H9 (cell line): ENCODE measurements at regions not wholly inside any gene's neighbourhood (a gene's known extent, or its start where the extent isn't known, plus 50 kb on each side); places are given as distances from the start of the nearest gene placed in this dataset.

ENCODE experiments used
- DNase-seq: peaks from one replicate; pipeline ENCODE4 v3.0.0-alpha.2; 2017
- H2AFZ ChIP-seq: one replicate; pipeline ENCODE4 v1.6.1; 2013; ENCODE audit warnings: mild to moderate bottlenecking, low read length, control low read depth, moderate library complexity
- H2AK5ac ChIP-seq: 2 replicates; pipeline ENCODE4 v1.6.1; 2013; ENCODE audit warnings: low read length, control low read depth, mixed read lengths; ENCODE audit not compliant: insufficient read length
- H2BK120ac ChIP-seq: one replicate; pipeline ENCODE4 v1.6.1; 2013; ENCODE audit warnings: low read depth, mild to moderate bottlenecking, low read length, control low read depth, inconsistent platforms; ENCODE audit not compliant: poor library complexity, severe bottlenecking
- H2BK12ac ChIP-seq: 2 replicates; pipeline ENCODE4 v1.6.1; 2013; ENCODE audit warnings: low read length, control low read depth, mixed read lengths, low read depth; ENCODE audit not compliant: insufficient read length
- H2BK15ac ChIP-seq: 2 replicates; pipeline ENCODE4 v1.6.1; 2013; ENCODE audit warnings: low read depth, low read length, control low read depth
- H2BK20ac ChIP-seq: one replicate; pipeline ENCODE4 v1.6.1; 2013; ENCODE audit warnings: low read depth, mild to moderate bottlenecking, low read length, control low read depth, inconsistent platforms; ENCODE audit not compliant: poor library complexity, severe bottlenecking
- H2BK5ac ChIP-seq: 2 replicates; pipeline ENCODE4 v1.6.1; 2013; ENCODE audit warnings: low read length, control low read depth, mixed read lengths; ENCODE audit not compliant: insufficient read length
- H3K14ac ChIP-seq: 2 replicates; pipeline ENCODE4 v1.6.1; 2013; ENCODE audit warnings: low read length, control low read depth; ENCODE audit not compliant: insufficient read depth
- H3K18ac ChIP-seq: 2 replicates; pipeline ENCODE4 v1.6.1; 2013; ENCODE audit warnings: low read depth, mild to moderate bottlenecking, mixed read lengths, low read length, control low read depth; ENCODE audit not compliant: insufficient read length
- H3K23ac ChIP-seq: 2 replicates; pipeline ENCODE4 v1.6.1; 2013; ENCODE audit warnings: low read length, control low read depth, mixed read lengths, low read depth; ENCODE audit not compliant: insufficient read length
- H3K23me2 ChIP-seq: 2 replicates; pipeline ENCODE4 v1.6.1; 2013; ENCODE audit warnings: low read depth, mild to moderate bottlenecking, mixed read lengths, low read length, control low read depth; ENCODE audit not compliant: insufficient read length, poor library complexity, severe bottlenecking
- H3K27ac ChIP-seq: 2 replicates; pipeline ENCODE4 v1.5.1; 2013; ENCODE audit warnings: low read length, control low read depth, mixed read lengths, low read depth; ENCODE audit not compliant: insufficient read length
- H3K27me3 ChIP-seq: 2 replicates; pipeline ENCODE4 v1.6.1; 2013; ENCODE audit warnings: low read length, control low read depth, inconsistent platforms; ENCODE audit not compliant: insufficient read depth
- H3K4ac ChIP-seq: 2 replicates; pipeline ENCODE4 v1.6.1; 2013; ENCODE audit warnings: low read depth, mild to moderate bottlenecking, control low read depth, inconsistent platforms, low read length, moderate library complexity
- H3K4me1 ChIP-seq: 2 replicates; pipeline ENCODE4 v1.6.1; 2013; ENCODE audit warnings: low read length, control low read depth, inconsistent platforms; ENCODE audit not compliant: insufficient read depth
- H3K4me2 ChIP-seq: 2 replicates; pipeline ENCODE4 v1.6.1; 2013; ENCODE audit warnings: low read length, control low read depth, mixed read lengths; ENCODE audit not compliant: insufficient read length, insufficient read depth
- H3K56ac ChIP-seq: 2 replicates; pipeline ENCODE4 v1.6.1; 2013; ENCODE audit warnings: low read depth, mild to moderate bottlenecking, mixed read lengths, low read length, control low read depth; ENCODE audit not compliant: insufficient read length
- H3K79me1 ChIP-seq: 2 replicates; pipeline ENCODE4 v1.6.1; 2013; ENCODE audit warnings: low read depth, mild to moderate bottlenecking, moderate library complexity, low read length, control low read depth, inconsistent platforms; ENCODE audit not compliant: insufficient read depth, poor library complexity, severe bottlenecking
- H3K79me2 ChIP-seq: 2 replicates; pipeline ENCODE4 v1.6.1; 2013; ENCODE audit warnings: low read length, control low read depth, inconsistent platforms; ENCODE audit not compliant: insufficient read depth
- H3K9ac ChIP-seq: 2 replicates; pipeline ENCODE4 v1.6.1; 2013; ENCODE audit warnings: low read length, control low read depth, mixed read lengths; ENCODE audit not compliant: insufficient read length; ENCODE audit errors: extremely low read depth
- H3K9me3 ChIP-seq: one replicate; pipeline ENCODE4 v1.6.1; 2013; ENCODE audit warnings: low read depth, low read length, inconsistent platforms; ENCODE audit not compliant: control insufficient read depth
- H3T11ph ChIP-seq: one replicate; pipeline ENCODE4 v1.6.1; 2013; ENCODE audit warnings: mild to moderate bottlenecking, low read length, control low read depth, inconsistent platforms
- H4K20me1 ChIP-seq: one replicate; pipeline ENCODE4 v1.6.1; 2013; ENCODE audit not compliant: control insufficient read depth, insufficient read length, insufficient read depth
- H4K5ac ChIP-seq: 2 replicates; pipeline ENCODE4 v1.6.1; 2013; ENCODE audit warnings: low read depth, mild to moderate bottlenecking, mixed read lengths, low read length, control low read depth; ENCODE audit not compliant: insufficient read length
- H4K8ac ChIP-seq: replicated peaks from 2 replicates; pipeline ENCODE4 v1.6.1; 2013; ENCODE audit warnings: low read length, control low read depth, mixed read lengths, low read depth; ENCODE audit not compliant: insufficient read length
- H4K91ac ChIP-seq: 2 replicates; pipeline ENCODE4 v1.6.1; 2013; ENCODE audit warnings: low read depth, mild to moderate bottlenecking, moderate library complexity, mixed read lengths, low read length, control low read depth; ENCODE audit not compliant: insufficient read length
- H3K27ac Mint-ChIP-seq, 3 experiments: 2 replicates in 2 of 3; 3 replicates in 1 of 3; pipeline ENCODE4 v1.8.0; 2020 to 2021; ENCODE audit warnings: mixed read lengths in 3 of 3, mild to moderate bottlenecking in 1 of 3, moderate library complexity in 1 of 3
- H3K27me3 Mint-ChIP-seq: 2 replicates; pipeline ENCODE4 v1.8.0; 2021; ENCODE audit warnings: low read depth, mild to moderate bottlenecking, moderate library complexity, mixed read lengths
- H3K36me3 Mint-ChIP-seq, 3 experiments: 2 replicates in 2 of 3; 3 replicates in 1 of 3; pipeline ENCODE4 v1.8.0; 2020 to 2021; ENCODE audit warnings: low read depth in 3 of 3, mixed read lengths in 3 of 3; ENCODE audit not compliant: insufficient read depth in 1 of 3
- H3K4me1 Mint-ChIP-seq, 2 experiments: 2 replicates each; pipeline ENCODE4 v1.8.0; 2020; ENCODE audit warnings: mixed read lengths in 2 of 2
- H3K4me3 Mint-ChIP-seq, 2 experiments: 2 replicates in 1 of 2; 3 replicates in 1 of 2; pipeline ENCODE4 v1.8.0; 2020 to 2021; ENCODE audit warnings: mild to moderate bottlenecking in 2 of 2, mixed read lengths in 2 of 2, moderate library complexity in 1 of 2
- H3K9me3 Mint-ChIP-seq, 2 experiments: 2 replicates in 1 of 2; 3 replicates in 1 of 2; pipeline ENCODE4 v1.8.0; 2020; ENCODE audit warnings: mild to moderate bottlenecking in 2 of 2, mixed read lengths in 2 of 2, moderate library complexity in 1 of 2
- CTCF ChIP-seq: fragments of 200-600 bp; sonication (generic); conservative IDR thresholded peaks from 3 replicates; pipeline ENCODE4 v1.8.0; 2021; ENCODE audit warnings: antibody characterized with exemption, mild to moderate bottlenecking
- WGBS: extraction: QIAGEN DNeasy Blood & Tissue Kit; methylation state at CpG from one replicate; pipeline ENCODE4 v1.1.7; 2013; ENCODE audit warnings: missing lambda C conversion rate, low lambda C conversion rate, mixed read lengths; ENCODE audit not compliant: insufficient read length; ENCODE audit errors: extremely low coverage; 5-methylcytosine and 5-hydroxymethylcytosine counted together

- no peak overlapping the region for H2BK15ac ChIP-seq
- H3T11ph ChIP-seq: no peak overlapping the region
- Mint-ChIP-seq H3K9me3 (no peaks in the 10 kb centered on the region), H3K36me3 (no peaks in the 10 kb centered on the region), H3K27me3 (no peaks in the 10 kb centered on the region), H3K4me3 (no peak overlapping the region), H3K4me1 (peaks cover 41 to 49% of the 10 kb centered on the region in 2 experiments), H3K27ac (no peak overlapping the region)
- no peak overlapping the region for H3K27ac ChIP-seq
- no peak overlapping the region for H3K23ac ChIP-seq
- no peak overlapping the region for H4K91ac ChIP-seq
- no CpG with 5 or more reads among the region's 4 CpGs for WGBS
- no peak for DNase-seq
- no peak overlapping the region for H2BK20ac ChIP-seq
- H3K4me1 ChIP-seq: peaks cover 5% of the 10 kb centered on the region; the same call in 1 of the 2 replicates
- no peak overlapping the region for H2BK5ac ChIP-seq
- H2BK120ac ChIP-seq: no peak overlapping the region
- no peak overlapping the region for H3K18ac ChIP-seq
- no peak overlapping the region for H3K9ac ChIP-seq
- H4K8ac ChIP-seq: no peak overlapping the region
- H3K14ac ChIP-seq: no peak overlapping the region
- no peak overlapping the region for H3K4ac ChIP-seq
- no peak overlapping the region for H3K4me2 ChIP-seq
- no peak overlapping the region for H3K56ac ChIP-seq
- no peaks in the 10 kb centered on the region for H3K23me2 ChIP-seq
- H2AFZ ChIP-seq: no peak overlapping the region
- H3K9me3 ChIP-seq: no peaks in the 10 kb centered on the region
- H3K79me2 ChIP-seq: no peaks in the 10 kb centered on the region
- no peaks in the 10 kb centered on the region for H3K27me3 ChIP-seq
- H4K5ac ChIP-seq: no peak overlapping the region
- no peak overlapping the region for H2BK12ac ChIP-seq
- no peak for TF ChIP-seq CTCF
- no peak overlapping the region for H2AK5ac ChIP-seq
- H4K20me1 ChIP-seq: no peaks in the 10 kb centered on the region
- H3K79me1 ChIP-seq: no peaks in the 10 kb centered on the region
Observed at GRCh38 chr1:88139633-88140032, 544.4 kb upstream of the PKN2 start.
